Activated CD4-positive, alpha-beta T cell treated with anti-CD3 and anti-CD28 coated beads for 1 hour (primary cell): ENCODE measurements at regions not wholly inside any gene's neighbourhood (a gene's known extent, or its start where the extent isn't known, plus 50 kb on each side); places are given as distances from the start of the nearest gene placed in this dataset.

ENCODE experiments used
- DNase-seq: peaks from one replicate; pipeline ENCODE4 v3.0.0-alpha.2; 2020

DNA sequence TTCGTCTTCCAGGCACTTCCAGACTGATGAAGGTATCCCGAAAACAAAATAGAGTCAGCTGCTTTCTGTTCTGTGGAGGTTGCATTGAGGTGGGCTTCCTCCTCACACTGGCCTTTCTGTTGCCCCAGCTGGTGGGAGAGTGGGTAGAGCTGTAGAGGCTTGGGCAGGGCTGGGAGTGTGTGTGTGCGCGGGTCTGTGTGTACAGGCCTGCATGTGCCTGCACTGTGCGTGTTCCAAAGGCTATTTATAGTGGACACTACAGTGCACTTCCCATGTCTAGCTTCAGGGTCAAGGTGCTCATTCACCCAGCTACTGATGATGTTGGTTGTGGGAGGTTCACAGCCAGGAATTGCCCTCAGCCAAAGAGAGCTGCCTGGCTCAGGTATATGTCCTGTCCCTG lies 260.1 kb upstream of the HABP2 start:
- DNase-seq, result no peak

DNA sequence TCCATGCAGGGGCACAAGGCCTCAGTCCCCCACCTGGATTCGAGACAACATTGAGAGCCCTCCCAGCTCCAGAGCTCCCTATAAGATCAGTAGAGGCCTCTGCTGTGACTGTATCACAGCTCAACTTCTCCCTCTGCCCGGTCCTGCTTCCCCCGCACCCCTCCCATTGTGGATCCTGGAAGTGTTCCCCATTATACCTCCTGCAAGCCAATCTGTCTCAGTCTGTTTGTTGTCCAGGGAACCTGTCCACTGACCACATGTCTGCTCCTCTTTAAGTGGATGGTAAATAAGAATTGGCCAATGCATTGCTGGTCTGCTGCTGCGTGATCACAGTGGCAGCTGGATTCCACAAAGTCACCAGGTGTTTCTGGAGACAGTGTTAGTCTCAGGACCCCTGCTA lies 259.7 kb upstream of the HABP2 start:
- DNase-seq, result no peak

DNA sequence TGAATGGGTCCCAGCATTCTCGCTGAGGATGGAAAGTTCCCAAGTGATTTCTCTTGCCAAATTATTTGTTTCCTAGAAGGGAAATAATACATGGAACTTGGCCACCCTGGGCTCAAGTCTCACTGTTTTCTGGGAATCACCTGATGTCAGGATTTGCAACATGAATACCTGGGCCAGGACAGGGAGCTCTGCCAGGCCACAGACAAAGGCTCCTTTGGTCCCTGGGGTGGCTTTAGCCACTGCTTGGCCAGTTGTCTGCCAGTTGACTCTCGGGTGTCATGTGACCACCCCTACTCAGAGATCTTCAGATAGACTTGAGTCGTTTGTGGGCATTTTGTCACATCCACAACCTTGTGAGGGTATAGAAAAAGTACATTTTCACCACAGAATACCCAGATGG lies 258.0 kb upstream of the HABP2 start:
- DNase-seq, result no peak

DNA sequence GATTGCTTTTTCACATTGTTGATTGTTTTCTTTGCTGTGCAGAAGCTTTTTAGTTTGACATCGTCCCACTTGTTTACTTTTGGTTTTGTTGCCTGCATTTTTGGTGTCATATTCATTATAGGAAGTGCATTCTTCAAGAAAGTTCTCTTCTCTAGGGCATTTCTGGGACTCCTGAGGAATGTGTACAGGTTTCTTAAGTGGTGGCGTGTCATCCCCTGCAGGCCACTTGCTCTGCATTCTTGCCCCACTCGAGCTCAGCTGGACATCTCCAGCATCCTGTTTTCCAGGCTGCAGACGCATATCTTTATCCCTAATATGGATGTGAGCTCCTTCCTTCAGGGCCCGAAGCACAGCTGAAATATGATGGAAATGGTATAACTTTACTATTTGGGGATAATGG lies 255.6 kb upstream of the HABP2 start:
- DNase-seq, result no peak

DNA sequence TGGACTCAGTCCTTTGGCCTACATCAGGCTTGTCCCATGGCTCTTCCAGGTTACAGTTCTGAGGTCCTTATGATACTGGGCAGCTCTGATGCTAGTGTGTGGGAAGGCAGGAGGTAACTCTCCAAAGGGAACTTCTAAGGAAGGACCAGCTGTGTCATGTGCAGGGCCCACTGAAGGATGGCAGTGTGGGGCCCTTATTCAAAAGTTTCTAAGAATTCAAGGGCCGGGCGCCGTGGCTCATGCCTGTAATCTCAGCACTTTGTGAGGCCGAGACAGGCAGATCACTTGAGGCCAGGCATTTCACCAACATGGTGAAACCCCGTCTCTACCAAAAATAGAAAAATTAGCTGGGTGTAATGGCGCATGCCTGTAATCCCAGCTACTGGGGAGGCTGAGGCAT lies 254.2 kb upstream of the HABP2 start:
- no peak for DNase-seq

DNA sequence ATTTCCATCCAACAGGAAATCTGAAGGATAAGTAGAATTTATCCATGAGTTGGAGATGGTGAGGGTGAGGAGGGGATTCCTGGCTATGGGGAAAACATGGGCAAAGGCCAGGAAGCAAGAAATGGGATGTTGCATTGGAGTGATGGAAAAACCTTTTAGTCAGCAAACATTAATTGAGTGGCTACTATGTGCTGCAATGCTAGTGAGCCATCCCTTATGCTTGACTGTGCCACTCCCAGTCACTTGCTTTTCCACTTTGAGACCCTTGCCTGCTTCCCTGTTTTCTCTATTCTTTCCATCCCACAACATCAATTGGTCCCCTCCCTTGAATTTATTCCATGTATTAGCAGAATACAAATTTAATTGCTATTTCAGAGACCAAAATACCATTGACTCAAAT lies 252.7 kb upstream of the HABP2 start:
- DNase-seq, result no peak

DNA sequence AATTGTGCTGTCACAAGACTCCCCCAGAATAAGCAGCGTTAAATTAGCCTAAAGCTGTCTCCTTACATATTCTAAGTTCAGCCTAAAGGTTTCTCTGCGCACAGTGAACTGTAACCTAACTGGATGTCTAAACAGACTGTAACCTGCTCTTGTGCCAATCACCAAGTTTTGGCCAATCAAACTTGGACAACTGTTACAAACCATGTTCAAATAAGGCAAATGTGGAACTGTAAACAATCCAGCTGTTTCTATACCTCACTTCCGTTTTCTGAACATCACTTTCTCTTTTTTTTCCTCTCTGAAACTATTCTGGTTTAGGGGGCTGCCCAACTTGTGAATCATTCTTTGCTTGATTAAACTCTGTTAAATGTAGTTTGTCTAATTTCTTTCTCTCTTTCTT lies 252.2 kb upstream of the HABP2 start:
- DNase-seq, result no peak

DNA sequence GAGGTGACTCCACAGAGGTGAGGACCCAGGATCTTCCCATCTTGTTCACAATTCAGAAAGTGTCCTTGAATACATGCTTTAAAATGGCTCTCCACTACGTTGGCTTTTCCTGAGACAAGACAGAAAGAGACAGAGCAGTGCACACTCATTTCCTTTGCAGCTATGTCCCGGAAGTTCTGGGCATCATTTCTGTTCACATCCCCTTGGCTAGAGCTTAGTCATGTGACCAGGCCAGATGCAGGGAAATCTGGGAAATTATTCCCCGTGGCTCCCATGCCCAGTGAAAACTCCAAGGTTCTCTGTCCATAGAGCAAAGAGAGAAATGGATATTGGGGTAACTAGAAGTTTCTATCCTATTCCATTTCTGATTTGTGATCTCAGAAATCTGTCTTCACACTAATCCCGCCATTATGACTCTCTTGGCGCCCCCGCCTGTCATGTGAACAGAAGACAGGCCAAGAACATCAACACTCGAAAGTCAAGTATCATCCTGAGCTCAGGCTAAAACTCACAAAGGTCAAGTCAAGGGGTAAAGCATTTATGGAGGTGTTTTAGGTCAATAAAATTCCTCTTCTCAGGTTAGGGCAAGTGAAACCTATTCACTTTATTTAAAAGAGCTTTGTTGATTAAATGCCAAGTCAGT lies 251.4 kb upstream of the HABP2 start:
- no peak for DNase-seq

DNA sequence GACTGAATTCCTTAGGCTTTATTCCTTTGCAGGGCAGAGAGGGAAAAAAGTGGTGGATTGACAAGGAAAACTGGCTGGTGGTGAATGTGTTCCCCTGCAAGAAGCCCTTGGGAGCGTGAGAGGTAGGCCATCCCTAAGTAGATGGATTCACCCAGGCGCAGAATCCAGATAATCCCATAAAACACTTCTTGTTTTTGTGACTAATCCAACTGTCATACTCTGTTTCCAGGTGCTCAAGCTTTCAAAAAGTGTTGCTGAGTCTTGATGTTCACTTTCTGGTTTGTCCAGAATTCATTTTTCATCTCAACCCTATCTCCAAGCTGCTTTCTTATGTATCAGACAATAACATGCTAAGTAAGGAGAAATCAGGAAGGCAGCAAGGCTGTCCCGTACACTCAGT lies 250.8 kb upstream of the HABP2 start:
- no peak for DNase-seq

DNA sequence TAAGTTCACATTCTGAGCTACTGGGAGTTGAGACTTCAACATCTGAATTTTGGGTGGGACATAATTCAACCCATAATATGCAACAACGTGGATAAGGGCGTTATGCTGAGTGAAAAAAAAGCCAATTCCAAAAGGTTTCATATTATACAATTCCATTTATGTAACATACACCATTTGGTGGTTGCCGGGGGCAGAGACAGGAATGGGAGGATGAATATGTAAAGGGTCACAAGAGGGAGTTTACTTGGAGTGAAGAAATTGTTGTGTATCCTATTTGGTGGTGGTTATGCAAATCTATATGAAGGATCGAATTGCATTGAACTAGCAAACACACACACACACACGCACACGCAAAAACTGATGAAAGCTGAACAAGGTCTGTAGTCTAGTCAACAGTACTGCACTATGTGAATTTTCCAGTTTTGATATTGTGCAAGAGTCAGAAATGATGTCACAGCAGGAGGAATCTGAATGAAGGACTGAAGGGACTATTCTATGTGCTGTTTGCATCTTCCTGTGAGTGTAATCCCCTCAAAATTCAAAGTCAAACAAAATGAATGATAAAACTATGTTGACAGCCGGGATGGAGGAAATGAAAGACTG lies 249.2 kb upstream of the HABP2 start:
- no peak for DNase-seq

DNA sequence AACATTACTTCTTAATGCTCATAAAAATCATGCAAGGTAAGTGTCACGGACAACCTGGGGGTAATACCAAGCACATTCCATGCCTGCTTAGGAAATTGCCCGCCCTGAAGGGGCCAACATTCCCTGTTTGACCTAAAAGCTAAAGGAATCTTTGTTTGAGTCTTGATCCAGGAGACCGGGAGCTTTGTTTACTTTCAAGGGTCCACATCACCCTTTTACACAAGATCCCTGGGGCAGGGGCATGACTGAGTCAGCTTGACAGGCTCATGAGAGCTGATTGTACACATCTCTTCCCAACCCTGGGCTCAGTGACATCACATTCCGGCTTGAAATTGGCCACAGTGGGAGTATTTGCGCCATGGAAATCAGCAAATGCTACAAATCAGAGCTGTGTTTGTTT lies 248.1 kb upstream of the HABP2 start:
- no peak for DNase-seq

DNA sequence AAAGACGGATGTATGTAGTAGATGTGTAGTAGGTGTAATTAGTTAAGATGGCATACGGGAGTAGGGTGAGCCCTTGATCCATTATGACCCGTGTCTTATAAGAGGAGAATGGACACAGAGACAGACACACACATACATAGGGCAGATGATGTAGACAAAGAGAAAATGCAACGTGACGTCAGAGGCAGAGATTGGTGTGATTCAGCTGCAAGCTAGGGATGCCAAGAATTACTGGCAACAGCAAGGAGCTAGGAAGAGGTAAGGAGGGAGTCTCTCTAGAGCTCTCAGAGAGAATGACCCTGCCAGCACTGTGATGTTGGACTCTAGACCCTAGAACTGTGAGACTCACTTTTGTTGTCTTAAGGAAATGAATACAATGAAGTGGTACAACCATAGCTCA lies 247.0 kb upstream of the HABP2 start:
- DNase-seq, result no peak

DNA sequence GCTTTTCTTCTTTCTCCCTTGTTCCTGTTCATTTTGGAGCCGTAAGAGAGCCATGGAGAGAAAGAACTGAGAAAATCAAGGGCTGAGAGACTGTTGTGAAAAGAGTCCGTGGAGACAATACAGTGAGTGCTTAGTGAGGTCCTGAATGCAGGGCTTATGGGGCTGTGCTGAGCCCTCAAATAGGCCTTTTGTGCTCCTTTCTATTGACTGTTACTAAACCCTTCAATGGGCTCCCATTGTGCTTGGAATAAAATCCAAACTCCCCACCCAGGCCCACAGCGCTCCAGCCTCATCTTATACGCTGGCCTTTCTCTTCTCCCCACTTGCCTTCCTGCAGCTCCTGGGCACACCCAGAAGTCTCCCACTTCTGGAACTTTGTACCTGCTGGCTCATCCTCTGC lies 243.1 kb upstream of the HABP2 start:
- DNase-seq, result no peak

DNA sequence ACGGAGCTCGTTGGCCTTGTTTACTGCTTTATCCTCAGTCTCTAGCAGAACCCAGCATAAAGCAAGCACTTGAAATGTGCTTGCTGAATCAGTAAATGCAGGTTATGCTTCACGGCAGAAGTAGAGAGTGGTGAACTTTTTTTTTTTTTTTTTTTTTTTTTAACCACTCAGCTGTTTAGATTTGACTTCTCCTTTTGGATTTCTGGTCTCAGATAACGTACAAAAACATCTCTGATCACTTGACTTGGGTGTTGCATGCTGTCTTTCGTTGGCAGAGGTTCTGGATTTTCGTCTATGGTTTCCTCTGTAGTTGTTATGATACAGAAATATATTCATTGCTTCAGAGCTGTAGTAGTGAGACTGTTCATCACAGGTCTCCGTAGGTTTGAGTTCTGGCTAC lies 242.5 kb upstream of the HABP2 start:
- DNase-seq, result no peak

DNA sequence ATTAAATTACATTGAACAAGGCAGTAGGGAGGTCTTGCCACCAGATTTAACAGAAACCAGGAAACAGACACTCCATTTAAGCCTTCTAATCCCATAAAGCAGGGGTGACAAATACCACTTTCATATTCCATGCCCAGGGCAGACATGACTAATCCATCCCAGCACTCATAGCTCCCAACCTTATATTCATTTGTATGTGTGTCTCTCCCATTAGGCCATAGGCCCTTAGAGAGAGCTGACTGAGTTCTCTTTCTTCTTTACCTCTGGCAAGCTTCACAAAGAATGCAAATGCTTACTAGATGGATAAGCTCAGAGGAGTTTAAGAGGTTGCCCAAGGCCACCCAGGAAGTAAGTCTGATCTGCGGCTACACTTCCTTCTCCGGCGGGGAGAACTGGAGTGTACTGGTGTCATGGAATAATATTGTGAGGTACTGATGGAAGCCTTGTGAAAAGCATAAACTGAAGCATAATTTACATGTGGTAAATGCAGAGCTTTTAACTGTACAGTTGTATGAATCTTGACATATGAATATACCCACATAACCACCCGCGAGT lies 239.7 kb upstream of the HABP2 start:
- DNase-seq, result no peak

DNA sequence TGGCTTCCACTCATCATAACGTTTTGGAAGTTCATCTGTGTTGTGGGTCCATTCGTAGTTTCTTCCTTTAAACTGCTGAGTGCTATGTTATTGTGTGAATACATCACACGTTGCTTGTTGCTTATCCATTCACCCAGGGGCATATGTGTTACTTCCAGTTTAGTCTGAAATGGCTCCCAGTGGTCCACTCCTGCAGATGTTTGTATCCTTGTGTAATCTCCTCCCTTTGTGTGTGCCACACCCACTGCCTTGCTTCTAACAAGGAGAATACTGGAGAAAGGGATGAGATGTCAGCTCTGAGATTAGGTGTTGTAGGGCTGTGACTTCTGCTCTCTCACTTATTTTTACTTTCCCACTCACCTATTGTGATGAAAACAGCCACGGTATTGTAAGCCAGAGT lies 239.1 kb upstream of the HABP2 start:
- DNase-seq, result no peak

DNA sequence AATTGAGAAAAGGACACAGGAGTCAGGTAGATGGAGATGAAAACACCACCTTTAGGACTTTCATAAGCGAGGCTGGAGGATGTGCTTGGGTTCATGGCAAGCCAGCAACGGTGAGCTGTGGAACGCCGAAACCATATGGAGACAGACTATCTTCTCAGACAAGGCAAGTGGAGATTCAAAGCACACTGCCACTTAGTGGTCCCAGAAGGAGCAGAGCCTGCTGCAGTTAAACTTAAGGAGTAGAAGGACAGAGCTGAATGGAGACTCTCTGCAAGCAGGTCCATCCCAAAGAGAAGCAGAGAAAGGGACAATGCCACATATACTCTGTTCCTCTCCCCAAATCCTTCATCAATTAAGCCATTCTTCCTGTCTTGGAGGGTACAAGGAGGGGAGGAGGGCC lies 236.3 kb upstream of the HABP2 start:
- no peak for DNase-seq

DNA sequence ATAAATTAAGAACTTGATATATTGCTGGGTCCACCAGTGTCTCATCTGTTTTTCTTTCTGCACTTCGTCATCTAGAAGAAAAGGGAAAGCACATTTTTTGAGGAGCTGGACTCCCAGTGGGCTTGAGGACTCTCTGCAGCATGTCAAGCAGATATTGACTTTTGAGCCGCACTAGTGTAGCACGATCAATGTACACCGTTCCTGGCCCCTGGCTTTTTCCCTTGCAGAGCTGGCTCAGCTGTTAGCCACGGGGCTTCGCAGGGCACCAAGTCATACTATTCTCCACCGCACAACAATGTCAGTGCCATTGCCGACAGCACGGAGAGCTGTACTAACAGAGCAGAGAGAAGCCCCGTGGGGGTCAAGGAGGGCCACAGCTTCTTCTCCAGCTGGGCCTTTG lies 235.4 kb upstream of the HABP2 start:
- no peak for DNase-seq

DNA sequence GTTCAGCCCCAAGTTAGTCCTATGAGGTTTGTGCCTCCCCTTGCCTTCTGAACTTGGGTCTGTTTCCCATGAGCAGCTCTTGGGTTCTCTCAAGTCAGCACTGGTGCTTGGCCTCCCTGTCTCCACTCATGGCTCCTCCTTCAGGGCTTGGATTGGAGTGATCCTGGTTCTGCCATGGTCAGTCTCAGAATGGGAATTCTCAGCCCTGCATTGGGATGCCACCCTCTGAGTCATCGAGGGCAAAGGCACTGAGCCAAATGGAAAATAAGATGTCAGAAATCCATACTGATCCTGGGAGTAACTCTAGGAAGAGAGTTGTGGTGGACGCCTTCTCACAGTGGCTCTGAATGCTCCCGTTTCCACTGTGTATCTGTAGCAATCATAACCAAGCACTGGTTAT lies 233.4 kb upstream of the HABP2 start:
- no peak for DNase-seq

DNA sequence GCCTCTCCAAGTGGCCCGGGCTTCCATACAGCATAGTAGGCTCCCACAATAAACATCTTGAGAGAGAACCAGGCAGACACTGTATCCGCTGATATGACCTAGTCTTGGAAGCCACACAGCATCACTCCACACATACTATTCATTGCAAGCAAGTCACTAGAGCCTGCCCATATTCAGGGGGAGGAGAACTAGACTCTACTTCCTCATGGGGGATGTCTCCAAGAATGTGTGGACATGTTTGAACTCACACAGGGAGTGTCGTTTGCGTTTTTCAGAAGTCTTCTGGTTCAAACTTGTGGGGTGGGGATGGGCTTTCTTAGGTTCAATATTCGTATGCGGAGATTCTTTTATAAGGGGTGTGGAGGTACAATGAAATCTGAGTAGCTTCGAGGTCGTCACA lies 232.6 kb upstream of the HABP2 start:
- DNase-seq, result no peak

DNA sequence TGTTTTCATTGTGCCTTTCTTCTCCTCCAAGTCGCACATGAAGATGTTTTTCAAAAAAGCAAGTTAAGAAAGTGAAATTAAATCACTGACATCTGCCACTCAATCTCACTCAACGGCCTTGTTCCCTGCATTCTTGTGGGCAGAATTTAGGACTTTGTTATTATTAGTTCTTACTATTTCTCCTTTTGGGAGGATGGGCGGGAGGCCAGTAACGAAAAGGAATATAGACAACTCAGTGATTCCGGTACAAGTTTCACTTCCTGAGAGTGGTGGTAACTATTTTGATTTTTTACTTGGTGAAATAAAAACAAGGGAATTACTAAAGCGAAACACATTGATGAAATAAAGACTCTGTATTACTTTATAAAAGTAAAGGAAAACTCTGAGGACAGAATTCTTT lies 231.9 kb upstream of the HABP2 start:
- DNase-seq, result no peak

DNA sequence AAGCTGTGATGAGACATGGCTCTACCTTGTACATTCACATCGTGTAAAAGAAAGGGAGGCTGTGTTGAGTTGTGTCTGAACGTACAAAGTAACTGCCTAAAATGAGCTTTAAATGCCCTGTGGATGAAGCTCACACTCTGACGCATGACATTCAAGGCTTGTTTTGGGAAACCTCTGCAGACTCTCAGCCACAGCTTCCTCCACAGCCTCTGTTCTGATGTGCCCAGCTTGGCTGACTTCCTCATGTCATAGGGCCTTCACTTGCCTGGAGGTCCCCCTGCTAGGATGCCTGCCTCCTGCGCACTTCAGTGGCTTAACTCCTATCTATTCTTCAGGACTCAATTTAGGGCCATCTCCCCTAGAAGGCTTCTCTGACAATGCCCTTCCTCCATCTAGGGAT lies 230.0 kb upstream of the HABP2 start:
- DNase-seq, result no peak

DNA sequence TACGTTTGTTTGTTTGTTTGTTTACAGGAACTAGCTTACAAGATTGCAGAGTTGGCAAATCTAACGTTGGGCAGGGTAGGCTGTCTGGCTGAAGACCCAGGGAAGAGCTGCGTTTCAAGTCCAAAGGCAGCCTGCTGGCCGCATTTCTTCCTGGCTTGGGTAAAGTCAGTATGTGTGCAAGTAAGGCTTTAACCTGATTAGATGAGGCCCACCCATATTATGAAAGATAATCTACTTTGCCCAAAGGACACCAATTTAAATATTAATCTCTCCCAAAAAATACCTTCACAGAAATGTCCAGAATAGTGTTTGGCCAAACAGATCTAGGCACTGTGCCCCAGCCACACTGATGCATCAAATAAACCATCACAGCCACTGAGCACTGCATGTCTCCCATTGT lies 228.9 kb upstream of the HABP2 start:
- no peak for DNase-seq

DNA sequence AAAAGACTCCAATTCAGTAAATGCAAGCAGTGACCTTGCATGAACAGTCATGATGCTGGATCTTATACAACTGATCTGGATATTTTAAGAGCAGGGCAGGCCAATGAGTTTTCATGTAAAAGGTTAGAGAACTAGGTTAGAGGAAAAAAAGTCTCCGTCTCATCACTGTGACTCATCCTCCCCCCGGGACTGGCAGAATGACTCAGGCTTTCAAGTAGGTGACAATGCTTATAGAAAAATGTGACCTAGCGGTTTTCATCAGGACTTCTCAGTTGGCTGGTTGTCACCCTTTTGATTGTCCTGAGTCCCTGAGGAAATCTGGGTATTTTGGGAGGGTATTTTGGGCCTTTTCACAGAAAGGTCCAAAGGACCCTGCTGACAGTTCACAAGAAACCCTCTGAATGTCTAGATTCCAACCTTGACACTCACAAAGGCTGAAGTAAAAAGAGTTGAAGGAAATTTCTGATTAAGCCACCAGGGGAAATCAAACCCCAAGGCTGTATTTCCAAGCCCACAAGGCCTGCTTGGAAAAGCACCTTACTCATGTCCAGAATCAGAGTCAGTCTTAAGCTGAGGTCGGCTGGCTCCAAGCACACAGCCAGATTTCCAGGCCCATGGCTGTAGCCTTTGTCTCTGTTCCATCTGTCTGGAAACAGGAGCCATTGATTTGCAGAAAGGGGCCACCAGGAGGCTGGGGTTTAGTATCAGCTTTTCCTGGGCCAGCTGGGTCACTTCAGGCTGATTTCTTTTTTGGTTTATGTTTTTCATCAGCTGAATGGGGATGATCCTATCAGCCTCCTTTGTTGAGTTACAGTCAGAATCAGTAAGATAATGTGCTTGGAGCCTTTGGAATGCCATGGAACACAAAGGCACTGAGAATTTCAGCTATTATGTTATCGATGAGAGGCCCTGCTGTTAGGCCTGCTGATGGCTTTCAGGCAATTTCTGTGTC lies 226.4 kb upstream of the HABP2 start:
- DNase-seq, result no peak
